Stomach (tissue), 8 donors: ENCODE measurements at regions not wholly inside any gene's neighbourhood (a gene's known extent, or its start where the extent isn't known, plus 50 kb on each side); places are given as distances from the start of the nearest gene placed in this dataset.
"Not testable (repeated sequence)": the region's sequence is repeated elsewhere in the genome, so short reads cannot be mapped to it uniquely, and the experiment has no call there.

ENCODE experiments used
- DNase-seq, 2 donors: peaks; one replicate each; pipeline versions ENCODE4 v3.0.0 to v3.0.0-alpha.2; 2013 to 2019
- H3K27ac ChIP-seq, 5 donors: fragments of 200-600 bp in 4 of 5; sonication (generic) in 4 of 5; one replicate each; pipeline ENCODE4 v1.5.1; 2013 to 2019; ENCODE audit warnings: mild to moderate bottlenecking in 1 of 5, moderate library complexity in 1 of 5
- H3K27me3 ChIP-seq, 3 donors: fragments of 200-600 bp; sonication (generic); one replicate each; pipeline ENCODE4 v1.5.1; 2017 to 2019; ENCODE audit warnings: mixed run types in 1 of 3
- H3K36me3 ChIP-seq, 4 donors: fragments of 200-600 bp; sonication (generic); 1 replicate in 3 of 4; 2 replicates in 1 of 4; pipeline ENCODE4 v1.5.1; 2016 to 2019
- H3K4me1 ChIP-seq, 4 donors: fragments of 200-600 bp; sonication (generic); one replicate each; pipeline ENCODE4 v1.5.1; 2016 to 2019
- H3K4me3 ChIP-seq, 4 donors: fragments of 200-600 bp; sonication (generic) in 3 of 4; one replicate each; pipeline ENCODE4 v1.5.1; 2016 to 2019; ENCODE audit warnings: mild to moderate bottlenecking in 1 of 4
- H3K9me3 ChIP-seq, 4 donors: fragments of 200-600 bp; sonication (generic); one replicate each; pipeline ENCODE4 v1.5.1; 2016 to 2019
- EP300 ChIP-seq: sonication (generic); formaldehyde crosslinking; IDR thresholded peaks from one replicate; pipeline ENCODE4 v1.6.1; 2017; ENCODE audit warnings: antibody characterized with exemption
- POLR2A ChIP-seq, 4 donors: fragments of 450-650 bp; IDR thresholded peaks; one replicate each; pipeline ENCODE4 v1.6.1; 2016; ENCODE audit warnings: antibody characterized with exemption in 4 of 4, control low read depth in 2 of 4, mild to moderate bottlenecking in 1 of 4, moderate library complexity in 1 of 4
- POLR2AphosphoS5 ChIP-seq, 3 donors: sonication (generic); formaldehyde crosslinking; IDR thresholded peaks; one replicate each; pipeline ENCODE4 v1.6.1; 2016; ENCODE audit warnings: antibody characterized with exemption in 3 of 3
- WGBS, 5 donors: extraction: QIAGEN DNeasy Blood & Tissue Kit in 3 of 5; methylation state at CpG; one replicate each; pipeline versions ENCODE4 v1.1.5 to v1.1.7; 2013 to 2018; 5-methylcytosine and 5-hydroxymethylcytosine counted together
- intact Hi-C: fragments of 100-400 bp; cut with DNase I; formaldehyde crosslinking; loops from one replicate; pipeline ENCODE4 v1.15.1; 2023; ENCODE audit warnings: low total_unique reads
- TF ChIP-seq, protein P1 (sequence below), 7 experiments: fragments of 450-650 bp in 4 of 7; fragments of 200-600 bp in 3 of 7; sonication (generic) in 3 of 7; IDR thresholded peaks; one replicate each; pipeline ENCODE4 v1.5.1; 2016 to 2019; ENCODE audit warnings: antibody characterized with exemption in 7 of 7, control low read depth in 2 of 7, mild to moderate bottlenecking in 1 of 7
- donor health status: healthy with polysubstance abuse.
- donor health status: Bipolar disorder and iron deficiency.
- donor health status: healthy.

DNA sequence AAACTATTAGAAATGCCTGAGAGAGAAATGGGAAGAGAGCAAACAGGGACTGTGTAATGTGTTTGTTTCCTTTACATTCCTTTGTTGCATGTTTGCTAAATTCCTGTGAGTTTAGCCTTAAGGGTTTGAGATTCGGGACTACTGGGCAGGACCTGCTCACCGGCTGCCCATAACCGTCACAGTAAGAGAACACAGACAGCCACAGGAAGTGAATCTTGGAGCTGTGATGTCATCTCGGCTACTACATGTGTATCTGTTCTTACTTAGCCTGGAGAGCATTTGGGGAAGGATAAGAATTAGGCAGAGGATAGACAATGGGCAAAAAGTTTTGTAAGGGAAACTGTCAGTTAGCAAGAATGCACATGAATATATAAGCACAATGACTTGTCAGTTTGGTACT is 485.1 kb upstream of the KLF6 start:
- H3K27me3 ChIP-seq = no peaks in the 10 kb centered on the region
- H3K4me3 ChIP-seq = no peak overlapping the region
- H3K4me1 ChIP-seq = peaks cover 0 to 27% (median 9%) of the 10 kb centered on the region in 4 donors
- H3K36me3 ChIP-seq = no peaks in the 10 kb centered on the region
- no peak overlapping the region for H3K27ac ChIP-seq
- DNase-seq = peak in 1 of 2 donors; percentile 67
- intact Hi-C loops = no loop called here
- TF ChIP-seq POLR2A (IDR thresholded peaks at IDR 0.05) (no peak), EP300 (no peak), POLR2AphosphoS5 (IDR thresholded peaks at IDR 0.05) (no peak)
- TF ChIP-seq, protein P1, sequence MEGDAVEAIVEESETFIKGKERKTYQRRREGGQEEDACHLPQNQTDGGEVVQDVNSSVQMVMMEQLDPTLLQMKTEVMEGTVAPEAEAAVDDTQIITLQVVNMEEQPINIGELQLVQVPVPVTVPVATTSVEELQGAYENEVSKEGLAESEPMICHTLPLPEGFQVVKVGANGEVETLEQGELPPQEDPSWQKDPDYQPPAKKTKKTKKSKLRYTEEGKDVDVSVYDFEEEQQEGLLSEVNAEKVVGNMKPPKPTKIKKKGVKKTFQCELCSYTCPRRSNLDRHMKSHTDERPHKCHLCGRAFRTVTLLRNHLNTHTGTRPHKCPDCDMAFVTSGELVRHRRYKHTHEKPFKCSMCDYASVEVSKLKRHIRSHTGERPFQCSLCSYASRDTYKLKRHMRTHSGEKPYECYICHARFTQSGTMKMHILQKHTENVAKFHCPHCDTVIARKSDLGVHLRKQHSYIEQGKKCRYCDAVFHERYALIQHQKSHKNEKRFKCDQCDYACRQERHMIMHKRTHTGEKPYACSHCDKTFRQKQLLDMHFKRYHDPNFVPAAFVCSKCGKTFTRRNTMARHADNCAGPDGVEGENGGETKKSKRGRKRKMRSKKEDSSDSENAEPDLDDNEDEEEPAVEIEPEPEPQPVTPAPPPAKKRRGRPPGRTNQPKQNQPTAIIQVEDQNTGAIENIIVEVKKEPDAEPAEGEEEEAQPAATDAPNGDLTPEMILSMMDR (IDR thresholded peaks at IDR 0.05) = no peak
- 31 to 50% (median 40%) methylated on average over 4 of the region's 4 CpGs for WGBS, 5 donors
- H3K9me3 ChIP-seq = no peaks in the 10 kb centered on the region

DNA sequence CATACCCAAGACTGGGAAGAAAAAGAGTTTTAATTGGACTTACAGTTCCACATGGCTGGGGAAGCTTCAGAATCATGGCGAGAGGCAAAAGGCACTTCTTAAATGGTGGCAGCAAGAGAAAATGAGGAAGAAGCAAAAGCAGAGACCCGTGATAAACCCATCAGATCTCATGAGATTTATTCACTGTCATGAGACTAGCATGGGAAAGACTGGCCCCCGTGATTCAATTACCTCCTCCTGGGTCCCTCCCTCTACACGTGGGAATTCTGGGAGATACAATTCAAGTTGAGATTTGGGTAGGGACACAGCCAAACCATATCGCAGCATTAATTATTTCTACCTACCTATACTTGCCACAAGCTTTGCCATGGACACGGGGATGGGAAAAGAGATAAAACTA is 483.5 kb upstream of the KLF6 start:
- H3K4me3 ChIP-seq, intact Hi-C loops, H3K36me3 ChIP-seq, H3K9me3 ChIP-seq, H3K27me3 ChIP-seq, DNase-seq, H3K27ac ChIP-seq: not testable (repeated sequence)
- H3K4me1 ChIP-seq = peaks cover 3 to 37% (median 12%) of the 10 kb centered on the region in 4 donors
- WGBS, 5 donors = 91 to 96% (median 94%) methylated on average over 6 of the region's 6 CpGs

DNA sequence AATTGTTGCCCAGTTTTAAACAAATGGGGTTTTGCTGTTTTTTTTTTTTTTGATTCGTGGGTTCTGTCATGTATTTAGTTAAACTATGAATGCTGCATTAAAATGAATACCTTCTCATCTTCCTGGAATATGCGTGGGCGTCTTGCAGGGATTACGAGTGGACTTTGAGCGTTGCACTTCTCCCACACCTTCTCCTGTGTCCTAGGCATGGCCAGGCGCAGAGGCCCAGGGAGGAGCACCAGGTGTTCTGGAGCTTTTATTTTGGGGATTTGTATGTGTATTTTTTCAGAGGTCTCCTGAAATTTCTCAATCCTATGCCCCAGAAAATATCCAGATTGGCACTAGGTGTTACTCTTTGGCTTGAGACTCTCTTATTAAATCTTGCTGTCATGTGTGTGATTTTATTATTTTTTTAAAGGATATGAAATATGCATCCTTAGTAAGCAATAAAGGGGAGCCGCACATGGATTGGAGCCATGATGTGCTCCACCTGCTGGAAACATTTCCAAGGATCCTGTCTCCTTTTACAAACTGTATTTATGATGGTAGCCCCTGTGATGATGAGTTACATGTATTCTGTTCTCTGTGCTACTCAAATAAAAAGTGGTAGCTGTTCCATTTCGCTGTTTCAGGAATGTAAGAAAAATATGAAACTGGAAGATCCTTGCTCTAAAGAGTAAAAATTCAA is 482.2 kb upstream of the KLF6 start:
- intact Hi-C loops = no loop called here
- Histone ChIP-seq H3K4me3 (no peak overlapping the region), H3K4me1 (peaks cover 4 to 41% (median 13%) of the 10 kb centered on the region in 4 donors), H3K36me3 (no peaks in the 10 kb centered on the region), H3K9me3 (no peaks in the 10 kb centered on the region), H3K27me3 (no peaks in the 10 kb centered on the region), H3K27ac (peak overlapping the region in 3 of 5 donors; percentile 7 to 43 (median 25))
- WGBS, 5 donors = 67 to 80% (median 71%) methylated on average over 8 of the region's 8 CpGs
- TF ChIP-seq POLR2A (IDR thresholded peaks at IDR 0.05) = no peak
- TF ChIP-seq EP300 = no peak
- TF ChIP-seq, protein P1 (IDR thresholded peaks at IDR 0.05) = no peak
- no peak for TF ChIP-seq POLR2AphosphoS5 (IDR thresholded peaks at IDR 0.05)
- DNase-seq = peak in 1 of 2 donors; percentile 31

DNA sequence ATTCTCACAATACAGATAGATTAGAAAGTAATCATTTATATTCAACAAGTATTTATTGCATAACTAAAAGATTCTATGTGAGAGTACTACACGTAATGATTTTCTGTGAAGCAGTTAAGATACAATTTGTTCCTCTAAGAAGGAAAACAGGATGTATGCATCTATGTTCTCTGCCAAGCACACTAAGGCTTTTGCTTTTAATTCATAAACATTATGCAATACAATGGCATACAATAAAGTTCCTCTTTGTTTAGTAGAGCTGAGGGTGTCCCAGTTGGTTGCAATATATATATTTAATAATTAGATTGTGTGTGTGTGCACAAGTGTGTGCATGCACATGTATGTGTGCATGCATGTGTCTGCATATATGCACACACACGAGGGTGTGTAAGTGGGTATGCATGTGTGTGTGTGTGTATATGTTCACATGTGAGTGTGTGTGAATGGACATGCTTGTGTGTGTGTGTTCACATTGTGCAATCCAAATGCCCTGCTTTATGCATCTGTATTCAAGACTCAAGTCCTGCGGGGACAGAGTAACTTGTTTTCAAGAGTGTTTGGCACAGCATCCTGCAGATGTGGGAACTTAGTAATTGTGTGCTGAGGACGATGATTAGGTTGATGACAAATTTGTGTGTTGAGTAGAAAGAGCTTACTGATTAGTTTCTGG is 481.5 kb upstream of the KLF6 start:
- 39 to 66% (median 65%) methylated on average over 4 of the region's 4 CpGs for WGBS, 5 donors
- Histone ChIP-seq H3K9me3 (no peaks in the 10 kb centered on the region), H3K4me3 (no peak overlapping the region), H3K27me3 (no peaks in the 10 kb centered on the region), H3K36me3 (no peaks in the 10 kb centered on the region), H3K4me1 (peaks cover 4 to 41% (median 14%) of the 10 kb centered on the region in 4 donors), H3K27ac (peak overlapping the region in 1 of 5 donors; percentile 25)
- TF ChIP-seq, protein P1 (IDR thresholded peaks at IDR 0.05) = no peak
- no peak for TF ChIP-seq POLR2A (IDR thresholded peaks at IDR 0.05)
- TF ChIP-seq EP300 = no peak
- TF ChIP-seq POLR2AphosphoS5 (IDR thresholded peaks at IDR 0.05) = peak in 1 of 3 donors; percentile 38
- peak in 1 of 2 donors; percentile 41 for DNase-seq
- intact Hi-C loops = no loop called here

DNA sequence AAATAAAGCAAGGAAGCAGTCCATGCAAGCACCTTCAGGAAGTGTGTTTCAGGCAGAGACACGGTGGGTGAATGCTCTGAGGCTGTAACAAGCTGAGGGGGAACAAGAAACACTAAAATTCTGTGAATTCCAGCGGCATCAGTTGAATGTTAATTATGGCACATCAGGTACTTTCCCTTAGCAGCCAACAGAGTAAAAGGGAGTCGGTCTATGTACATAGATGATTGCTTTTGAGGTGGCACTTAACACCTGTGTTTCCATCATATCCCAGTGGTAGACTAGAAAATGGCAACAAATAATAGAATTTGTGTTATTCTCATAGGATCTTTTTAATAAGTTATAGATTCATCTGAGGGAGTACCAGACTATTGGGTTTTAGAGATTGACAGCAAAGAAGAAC is 481.0 kb upstream of the KLF6 start:
- H3K4me1 ChIP-seq = peaks cover 4 to 41% (median 16%) of the 10 kb centered on the region in 4 donors
- no peak for TF ChIP-seq EP300
- TF ChIP-seq, protein P1 (IDR thresholded peaks at IDR 0.05) = no peak
- H3K9me3 ChIP-seq = no peaks in the 10 kb centered on the region
- no peaks in the 10 kb centered on the region for H3K36me3 ChIP-seq
- H3K27ac ChIP-seq = no peak overlapping the region
- 73 to 91% (median 84%) methylated on average over 3 of the region's 3 CpGs for WGBS, 5 donors
- intact Hi-C loops = no loop called here
- no peaks in the 10 kb centered on the region for H3K27me3 ChIP-seq
- DNase-seq = no peak
- H3K4me3 ChIP-seq = no peak overlapping the region
